Caco-2 (cell line): ENCODE measurements at regions not wholly inside any gene's neighbourhood (a gene's known extent, or its start where the extent isn't known, plus 50 kb on each side); places are given as distances from the start of the nearest gene placed in this dataset.
A peak's percentile ranks its signal among the peaks of the same experiment; 100 is the strongest.

Experiments
- BruUV-seq: library from RNA; stranded (reverse); fragments of 400-500 nt; replicated peaks from 2 replicates; lab custom pipeline; 2021; lab: Mats Ljungman, UMichigan
- CTCF ChIA-PET: fragments of 300-600 bp; sonication (Branson Sonifier 250); formaldehyde crosslinking; loops from one replicate; lab custom pipeline; 2022; ENCODE audit warnings: antibody characterized with exemption; lab: Charles Lee
- POLR2A ChIA-PET: fragments of 300-600 bp; sonication (Branson Sonifier 250); formaldehyde crosslinking; loops from one replicate; lab custom pipeline; 2022; ENCODE audit warnings: antibody characterized with exemption; lab: Charles Lee
- DNase-seq, 2 experiments: peaks; one replicate each; pipeline versions ENCODE4 v3.0.0 to v3.0.0-alpha.2; 2020 to 2022
- H3K27me3 ChIP-seq: replicated peaks from 2 replicates; pipeline ENCODE4 v1.6.0; 2011; ENCODE audit warnings: low read length; ENCODE audit not compliant: control insufficient read depth, insufficient read depth
- H3K36me3 ChIP-seq: 2 replicates; pipeline ENCODE4 v1.5.1; 2011; ENCODE audit warnings: low read length; ENCODE audit not compliant: control insufficient read depth, insufficient read depth
- H3K4me1 ChIP-seq: fragments of 250-450 bp; sonication (Bioruptor Pico); 2 replicates; pipeline ENCODE4 v1.5.1; 2020; ENCODE audit warnings: mild to moderate bottlenecking
- H3K4me3 ChIP-seq: 2 replicates; pipeline ENCODE4 v1.5.1; 2011; ENCODE audit warnings: low read depth, mild to moderate bottlenecking, control low read depth, low read length
- H3K9me3 ChIP-seq: fragments of 250-450 bp; sonication (Bioruptor Pico); 2 replicates; pipeline ENCODE4 v1.5.1; 2020; ENCODE audit warnings: mild to moderate bottlenecking, moderate library complexity
- H3K27ac Mint-ChIP-seq: one replicate; pipeline ENCODE4 v1.8.0; 2022; ENCODE audit warnings: mixed read lengths; ENCODE audit not compliant: unreplicated experiment
- H3K27me3 Mint-ChIP-seq: one replicate; pipeline ENCODE4 v1.8.0; 2022; ENCODE audit warnings: mixed read lengths; ENCODE audit not compliant: insufficient read depth, unreplicated experiment
- H3K36me3 Mint-ChIP-seq: one replicate; pipeline ENCODE4 v1.8.0; 2022; ENCODE audit warnings: mild to moderate bottlenecking, mixed read lengths; ENCODE audit not compliant: insufficient read depth, unreplicated experiment
- H3K4me1 Mint-ChIP-seq: one replicate; pipeline ENCODE4 v1.8.0; 2022; ENCODE audit warnings: low read depth, mixed read lengths; ENCODE audit not compliant: unreplicated experiment
- H3K4me3 Mint-ChIP-seq: one replicate; pipeline ENCODE4 v1.8.0; 2022; ENCODE audit warnings: mild to moderate bottlenecking, moderate library complexity, mixed read lengths; ENCODE audit not compliant: unreplicated experiment
- H3K9me3 Mint-ChIP-seq: one replicate; pipeline ENCODE4 v1.8.0; 2022; ENCODE audit warnings: mixed read lengths; ENCODE audit not compliant: unreplicated experiment
- intact Hi-C: fragments of 100-400 bp; cut with micrococcal nuclease; formaldehyde crosslinking; loops from one replicate; pipeline ENCODE4 v1.10.0; 2022; ENCODE audit not compliant: unreplicated experiment
- TF ChIP-seq, protein P1 (sequence below), 2 experiments: fragments of 200-600 bp in 1 of 2; IDR thresholded peaks; 1 replicate in 1 of 2; 2 replicates in 1 of 2; pipeline versions ENCODE4 v1.5.1 to v1.8.0; 2011 to 2022; ENCODE audit warnings: antibody characterized with exemption in 1 of 2, control low read depth in 1 of 2, inconsistent platforms in 1 of 2, low read depth in 1 of 2, low read length in 1 of 2, mild to moderate bottlenecking in 1 of 2, moderate library complexity in 1 of 2; ENCODE audit not compliant: insufficient read depth in 1 of 2, severe bottlenecking in 1 of 2, unreplicated experiment in 1 of 2

DNA sequence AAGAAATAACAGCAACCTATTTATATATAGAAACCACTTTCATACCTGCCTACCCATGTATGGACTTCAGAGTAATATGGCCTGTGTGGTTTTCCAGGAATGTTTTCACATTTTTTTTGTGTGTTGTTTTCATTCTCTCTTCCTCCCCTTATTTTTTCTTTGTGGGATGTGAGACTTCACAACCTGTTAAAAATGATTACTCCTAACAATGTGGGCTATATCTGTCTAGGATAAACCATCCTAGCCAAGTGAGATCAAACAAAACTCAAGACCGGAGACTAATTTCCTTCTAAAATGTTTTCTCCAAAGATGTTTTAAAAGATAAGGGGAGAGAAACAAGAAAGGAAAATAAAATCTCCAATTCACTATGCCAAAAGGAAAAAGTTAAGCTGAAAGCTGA is 106.1 kb upstream of the DIPK2B start:
- no peak for DNase-seq
- CTCF ChIA-PET, result no interaction called here
- intact Hi-C loops, result no loop called here
- no peaks in the 10 kb centered on the region for H3K4me1 Mint-ChIP-seq
- Histone ChIP-seq H3K4me1 (no peaks in the 10 kb centered on the region), H3K4me3 (no peak overlapping the region), H3K27me3 (no peaks in the 10 kb centered on the region), H3K36me3 (no peaks in the 10 kb centered on the region), H3K9me3 (no peaks in the 10 kb centered on the region)
- H3K4me3 Mint-ChIP-seq, result no peak overlapping the region
- no TSS peak for BruUV-seq
- no peak overlapping the region for H3K27ac Mint-ChIP-seq
- POLR2A ChIA-PET, result no interaction called here
- no peaks in the 10 kb centered on the region for H3K9me3 Mint-ChIP-seq
- H3K36me3 Mint-ChIP-seq, result no peaks in the 10 kb centered on the region
- H3K27me3 Mint-ChIP-seq, result no peaks in the 10 kb centered on the region
- TF ChIP-seq, protein P1, sequence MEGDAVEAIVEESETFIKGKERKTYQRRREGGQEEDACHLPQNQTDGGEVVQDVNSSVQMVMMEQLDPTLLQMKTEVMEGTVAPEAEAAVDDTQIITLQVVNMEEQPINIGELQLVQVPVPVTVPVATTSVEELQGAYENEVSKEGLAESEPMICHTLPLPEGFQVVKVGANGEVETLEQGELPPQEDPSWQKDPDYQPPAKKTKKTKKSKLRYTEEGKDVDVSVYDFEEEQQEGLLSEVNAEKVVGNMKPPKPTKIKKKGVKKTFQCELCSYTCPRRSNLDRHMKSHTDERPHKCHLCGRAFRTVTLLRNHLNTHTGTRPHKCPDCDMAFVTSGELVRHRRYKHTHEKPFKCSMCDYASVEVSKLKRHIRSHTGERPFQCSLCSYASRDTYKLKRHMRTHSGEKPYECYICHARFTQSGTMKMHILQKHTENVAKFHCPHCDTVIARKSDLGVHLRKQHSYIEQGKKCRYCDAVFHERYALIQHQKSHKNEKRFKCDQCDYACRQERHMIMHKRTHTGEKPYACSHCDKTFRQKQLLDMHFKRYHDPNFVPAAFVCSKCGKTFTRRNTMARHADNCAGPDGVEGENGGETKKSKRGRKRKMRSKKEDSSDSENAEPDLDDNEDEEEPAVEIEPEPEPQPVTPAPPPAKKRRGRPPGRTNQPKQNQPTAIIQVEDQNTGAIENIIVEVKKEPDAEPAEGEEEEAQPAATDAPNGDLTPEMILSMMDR (IDR thresholded peaks at IDR 0.05; ENCODE audit: insufficient read depth in 1 of 2, low read depth in 1 of 2, low read length in 1 of 2, severe bottlenecking in 1 of 2, unreplicated experiment in 1 of 2), result no peak

DNA sequence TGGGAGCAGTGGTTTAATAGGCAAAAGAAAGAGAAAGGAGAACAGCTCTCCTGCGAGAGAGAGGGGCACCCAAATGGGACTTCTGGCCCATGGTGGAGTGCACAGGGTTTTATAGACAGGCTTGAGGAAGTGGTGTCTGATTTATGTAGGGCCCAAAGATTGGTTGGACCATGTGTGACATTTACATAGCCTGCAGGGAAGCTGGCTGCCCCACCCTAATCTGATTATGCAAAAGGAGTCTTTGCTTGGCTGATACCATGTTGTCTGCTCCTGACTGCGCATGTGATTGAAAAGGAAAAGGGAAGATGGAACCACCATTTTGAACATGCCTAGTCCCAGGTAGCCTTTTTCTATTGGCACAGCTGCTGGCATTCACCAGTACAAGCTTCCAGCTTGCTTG is 100.0 kb upstream of the DIPK2B start:
- Mint-ChIP-seq H3K36me3 (no peaks in the 10 kb centered on the region), H3K4me1 (peaks cover 8% of the 10 kb centered on the region), H3K9me3 (no peaks in the 10 kb centered on the region), H3K4me3 (no peak overlapping the region), H3K27me3 (no peaks in the 10 kb centered on the region), H3K27ac (no peak overlapping the region)
- ChIA-PET CTCF (no interaction called here), POLR2A (no interaction called here)
- intact Hi-C loops, result no loop called here
- Histone ChIP-seq H3K36me3 (no peaks in the 10 kb centered on the region), H3K27me3 (no peaks in the 10 kb centered on the region), H3K4me3 (no peak overlapping the region), H3K9me3 (no peaks in the 10 kb centered on the region), H3K4me1 (no peaks in the 10 kb centered on the region; the same call in 1 of the 2 replicates)
- BruUV-seq, result no TSS peak
- TF ChIP-seq, protein P1 (IDR thresholded peaks at IDR 0.05; ENCODE audit: insufficient read depth in 1 of 2, low read depth in 1 of 2, low read length in 1 of 2, severe bottlenecking in 1 of 2, unreplicated experiment in 1 of 2), result no peak
- DNase-seq, result no peak

DNA sequence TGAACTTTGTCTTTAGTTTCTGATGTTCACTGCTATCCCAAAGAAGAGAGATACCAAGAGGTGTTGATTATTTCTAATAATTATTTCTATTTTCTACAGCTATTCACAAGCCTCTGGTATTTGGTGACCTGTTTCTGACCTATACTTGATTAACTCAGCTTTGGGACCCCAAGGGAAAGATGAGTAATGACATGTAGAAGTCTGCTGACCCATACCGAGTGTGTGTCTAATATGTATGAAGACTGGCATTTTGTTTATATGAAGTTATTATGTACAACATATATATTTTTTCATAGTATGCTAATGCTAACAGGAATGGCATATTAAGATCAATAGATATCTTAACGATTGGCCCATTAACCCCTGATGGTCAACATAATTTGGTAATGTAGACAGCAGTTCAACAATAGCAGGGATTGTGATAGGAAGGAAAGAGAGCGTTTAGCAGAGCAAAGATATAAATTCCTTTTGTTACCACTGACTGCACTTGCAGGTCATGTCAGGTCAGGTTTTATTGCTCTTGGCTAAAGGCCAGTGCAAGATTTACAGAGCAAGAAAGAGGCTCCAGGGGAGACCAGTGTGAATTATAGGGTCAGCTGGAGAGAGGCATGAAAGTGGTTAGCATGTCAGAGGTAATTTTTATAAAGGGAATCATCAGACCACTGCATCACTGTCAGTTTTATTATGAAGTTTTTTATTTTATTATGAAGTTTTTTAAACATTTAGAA is 94.7 kb upstream of the DIPK2B start:
- Mint-ChIP-seq H3K9me3 (no peaks in the 10 kb centered on the region), H3K4me1 (peaks cover 14% of the 10 kb centered on the region), H3K4me3 (no peak overlapping the region), H3K36me3 (no peaks in the 10 kb centered on the region), H3K27ac (no peak overlapping the region), H3K27me3 (no peaks in the 10 kb centered on the region)
- peak; percentile 47 to 57 for DNase-seq
- Histone ChIP-seq H3K9me3 (no peaks in the 10 kb centered on the region), H3K27me3 (no peaks in the 10 kb centered on the region), H3K4me1 (peaks cover 4% of the 10 kb centered on the region; the same call in 1 of the 2 replicates), H3K4me3 (no peak overlapping the region), H3K36me3 (no peaks in the 10 kb centered on the region)
- ChIA-PET CTCF (no interaction called here), POLR2A (no interaction called here)
- BruUV-seq, result no TSS peak
- intact Hi-C loops, result no loop called here
- TF ChIP-seq, protein P1 (IDR thresholded peaks at IDR 0.05; ENCODE audit: insufficient read depth in 1 of 2, low read depth in 1 of 2, low read length in 1 of 2, severe bottlenecking in 1 of 2, unreplicated experiment in 1 of 2), result no peak
